ENCODE measurements at regions not wholly inside any gene's neighbourhood (a gene's known extent, or its start where the extent isn't known, plus 50 kb on each side); places are given as distances from the start of the nearest gene placed in this dataset.

- TF ChIP-seq, protein P1, sequence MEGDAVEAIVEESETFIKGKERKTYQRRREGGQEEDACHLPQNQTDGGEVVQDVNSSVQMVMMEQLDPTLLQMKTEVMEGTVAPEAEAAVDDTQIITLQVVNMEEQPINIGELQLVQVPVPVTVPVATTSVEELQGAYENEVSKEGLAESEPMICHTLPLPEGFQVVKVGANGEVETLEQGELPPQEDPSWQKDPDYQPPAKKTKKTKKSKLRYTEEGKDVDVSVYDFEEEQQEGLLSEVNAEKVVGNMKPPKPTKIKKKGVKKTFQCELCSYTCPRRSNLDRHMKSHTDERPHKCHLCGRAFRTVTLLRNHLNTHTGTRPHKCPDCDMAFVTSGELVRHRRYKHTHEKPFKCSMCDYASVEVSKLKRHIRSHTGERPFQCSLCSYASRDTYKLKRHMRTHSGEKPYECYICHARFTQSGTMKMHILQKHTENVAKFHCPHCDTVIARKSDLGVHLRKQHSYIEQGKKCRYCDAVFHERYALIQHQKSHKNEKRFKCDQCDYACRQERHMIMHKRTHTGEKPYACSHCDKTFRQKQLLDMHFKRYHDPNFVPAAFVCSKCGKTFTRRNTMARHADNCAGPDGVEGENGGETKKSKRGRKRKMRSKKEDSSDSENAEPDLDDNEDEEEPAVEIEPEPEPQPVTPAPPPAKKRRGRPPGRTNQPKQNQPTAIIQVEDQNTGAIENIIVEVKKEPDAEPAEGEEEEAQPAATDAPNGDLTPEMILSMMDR (conservative IDR thresholded peaks at IDR 0.05), result no peak
- TF ChIP-seq EZH2 (IDR thresholded peaks at IDR 0.05; ENCODE audit: low read depth), result no peak
Measured at GRCh38 chr1:219428651-219429050, 184.3 kb downstream of the ZC3H11B start.
